HPDE6-E6E7 (cell line): ENCODE measurements at regions not wholly inside any gene's neighbourhood (a gene's known extent, or its start where the extent isn't known, plus 50 kb on each side); places are given as distances from the start of the nearest gene placed in this dataset.
A peak's percentile ranks its signal among the peaks of the same experiment; 100 is the strongest.

Experiments
- DNase-seq: peaks from one replicate; pipeline ENCODE4 v3.0.0; 2011; ENCODE audit warnings: missing footprints; ENCODE audit errors: extremely low spot score

- DNase-seq = no peak
Observed at GRCh38 chr13:58048670-58049069, 417.1 kb downstream of the PCDH17 start.

- DNase-seq = no peak
Observed at GRCh38 chr13:58051396-58051795, 419.9 kb downstream of the PCDH17 start.

- DNase-seq = no peak
Observed at GRCh38 chr13:58051807-58052375, 420.3 kb downstream of the PCDH17 start.

GRCh38 chr13:58056426-58056825, 424.9 kb downstream of the PCDH17 start:
- no peak for DNase-seq

GRCh38 chr13:58059624-58060023, 428.1 kb downstream of the PCDH17 start:
- DNase-seq = no peak

- no peak for DNase-seq
Observed at GRCh38 chr13:58080806-58081205, 449.3 kb downstream of the PCDH17 start.

GRCh38 chr13:58081301-58081820, 449.8 kb downstream of the PCDH17 start:
- DNase-seq = no peak

GRCh38 chr13:58083064-58083463, 451.5 kb downstream of the PCDH17 start:
- no peak for DNase-seq

GRCh38 chr13:58085274-58085673, 453.7 kb downstream of the PCDH17 start:
- DNase-seq = no peak

GRCh38 chr13:58085819-58086218, 454.3 kb downstream of the PCDH17 start:
- DNase-seq = no peak

- no peak for DNase-seq
Observed at GRCh38 chr13:58087566-58087965, 456.0 kb downstream of the PCDH17 start.

GRCh38 chr13:58093394-58093793, 461.9 kb downstream of the PCDH17 start:
- no peak for DNase-seq

GRCh38 chr13:58097831-58098230, 466.3 kb downstream of the PCDH17 start:
- no peak for DNase-seq

- peak; percentile 43 for DNase-seq
Observed at GRCh38 chr13:58119351-58119750, 487.8 kb downstream of the PCDH17 start.

- DNase-seq = no peak
Observed at GRCh38 chr13:58119804-58120203, 488.3 kb downstream of the PCDH17 start.

GRCh38 chr13:58126496-58126895, 495.0 kb downstream of the PCDH17 start:
- no peak for DNase-seq

- DNase-seq = no peak
Observed at GRCh38 chr13:58134012-58134411, 502.5 kb downstream of the PCDH17 start.

- DNase-seq = no peak
Observed at GRCh38 chr13:58134525-58134924, 503.0 kb downstream of the PCDH17 start.

GRCh38 chr13:58142952-58143351, 511.4 kb downstream of the PCDH17 start:
- no peak for DNase-seq

- no peak for DNase-seq
Observed at GRCh38 chr13:58144616-58145015, 513.1 kb downstream of the PCDH17 start.

GRCh38 chr13:58151452-58151851, 519.9 kb downstream of the PCDH17 start:
- no peak for DNase-seq

- DNase-seq = no peak
Observed at GRCh38 chr13:58160980-58161379, 529.4 kb downstream of the PCDH17 start.

GRCh38 chr13:58165617-58166016, 534.1 kb downstream of the PCDH17 start:
- DNase-seq = no peak

- no peak for DNase-seq
Observed at GRCh38 chr13:58181111-58181510, 549.6 kb downstream of the PCDH17 start.
